ENCODE measurements at regions not wholly inside any gene's neighbourhood (a gene's known extent, or its start where the extent isn't known, plus 50 kb on each side); places are given as distances from the start of the nearest gene placed in this dataset.

DNA sequence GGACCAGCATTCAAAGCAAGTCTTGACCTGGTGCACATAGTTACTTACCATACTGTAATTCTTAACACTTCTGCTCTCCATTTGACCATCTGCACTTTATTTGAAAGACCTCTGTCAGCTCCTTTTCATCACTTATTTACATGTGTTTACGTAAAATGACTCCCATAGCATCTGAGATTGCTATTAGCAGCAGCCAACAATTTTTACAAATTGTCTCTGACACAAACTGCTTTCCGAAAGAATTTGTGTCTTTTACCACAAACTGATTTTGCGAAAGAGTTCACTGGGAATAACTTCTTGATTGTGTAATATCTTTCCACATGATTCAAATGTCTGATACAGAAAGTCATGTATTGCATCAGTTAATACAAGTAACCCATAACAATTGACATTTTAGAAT lies 144.1 kb upstream of the PEX5L start:
- POLR2A ChIA-PET = no interaction called here
- CTCF ChIA-PET = no interaction called here

DNA sequence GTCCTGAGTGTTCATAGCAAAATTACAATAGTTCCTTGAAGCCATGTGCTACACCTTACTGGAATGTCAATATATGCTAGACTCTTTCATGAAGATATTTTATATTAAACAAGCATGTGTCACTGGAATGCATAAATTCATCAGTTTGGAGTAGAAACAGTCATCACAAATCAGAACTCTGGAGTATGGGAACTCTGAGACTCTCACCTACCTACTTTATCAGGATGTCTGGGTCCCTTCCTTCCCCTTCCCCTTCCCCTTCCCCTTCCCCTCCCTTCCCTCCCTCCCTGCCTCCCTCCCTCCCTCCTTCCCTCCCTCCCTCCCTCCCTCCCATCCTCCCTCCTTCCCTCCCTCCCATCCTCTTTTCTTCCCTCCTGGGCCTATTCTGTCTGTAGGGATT lies 144.7 kb upstream of the PEX5L start:
- TF ChIP-seq, protein P1, sequence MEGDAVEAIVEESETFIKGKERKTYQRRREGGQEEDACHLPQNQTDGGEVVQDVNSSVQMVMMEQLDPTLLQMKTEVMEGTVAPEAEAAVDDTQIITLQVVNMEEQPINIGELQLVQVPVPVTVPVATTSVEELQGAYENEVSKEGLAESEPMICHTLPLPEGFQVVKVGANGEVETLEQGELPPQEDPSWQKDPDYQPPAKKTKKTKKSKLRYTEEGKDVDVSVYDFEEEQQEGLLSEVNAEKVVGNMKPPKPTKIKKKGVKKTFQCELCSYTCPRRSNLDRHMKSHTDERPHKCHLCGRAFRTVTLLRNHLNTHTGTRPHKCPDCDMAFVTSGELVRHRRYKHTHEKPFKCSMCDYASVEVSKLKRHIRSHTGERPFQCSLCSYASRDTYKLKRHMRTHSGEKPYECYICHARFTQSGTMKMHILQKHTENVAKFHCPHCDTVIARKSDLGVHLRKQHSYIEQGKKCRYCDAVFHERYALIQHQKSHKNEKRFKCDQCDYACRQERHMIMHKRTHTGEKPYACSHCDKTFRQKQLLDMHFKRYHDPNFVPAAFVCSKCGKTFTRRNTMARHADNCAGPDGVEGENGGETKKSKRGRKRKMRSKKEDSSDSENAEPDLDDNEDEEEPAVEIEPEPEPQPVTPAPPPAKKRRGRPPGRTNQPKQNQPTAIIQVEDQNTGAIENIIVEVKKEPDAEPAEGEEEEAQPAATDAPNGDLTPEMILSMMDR (IDR thresholded peaks at IDR 0.05; ENCODE audit: control extremely low read depth, extremely low read depth, low read depth, missing control alignments) = no peak
- ChIA-PET CTCF (no interaction called here), POLR2A (no interaction called here)
- no peak for DNase-seq (ENCODE audit: extremely low spot score)

More for the DNA sequence above, 144.1 kb upstream of the PEX5L start:
- no peak for DNase-seq (ENCODE audit: extremely low spot score)
- TF ChIP-seq, protein P1 (IDR thresholded peaks at IDR 0.05; ENCODE audit: control extremely low read depth, extremely low read depth, low read depth, missing control alignments) = no peak

DNA sequence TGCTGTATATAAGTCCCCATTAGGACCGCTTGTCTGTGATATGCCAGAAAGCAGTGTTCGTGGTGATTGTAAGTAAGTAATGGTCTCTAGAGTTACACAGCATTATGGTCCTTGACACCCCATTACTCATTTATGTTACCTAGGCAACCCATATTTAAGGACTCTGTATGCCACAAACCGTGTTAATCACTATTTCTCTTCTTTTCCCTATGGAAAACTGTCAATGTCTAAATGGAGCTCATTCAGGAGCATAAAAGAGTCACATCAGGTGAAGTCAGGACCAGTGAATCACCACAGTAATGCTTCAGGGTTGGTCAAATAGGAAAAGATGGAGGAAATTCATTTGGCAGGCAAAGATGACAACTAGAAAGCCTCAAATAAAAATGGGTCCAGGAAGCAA lies 146.6 kb upstream of the PEX5L start:
- DNase-seq (ENCODE audit: extremely low spot score) = no peak
- CTCF ChIA-PET = interaction anchor here (1.0 kb wide), 1 partner anchor 13 kb away, joined by 3 read pairs; no protein-coding TSS in a partner anchor
- TF ChIP-seq, protein P1 (IDR thresholded peaks at IDR 0.05; ENCODE audit: control extremely low read depth, extremely low read depth, low read depth, missing control alignments) = no peak
- POLR2A ChIA-PET = no interaction called here

DNA sequence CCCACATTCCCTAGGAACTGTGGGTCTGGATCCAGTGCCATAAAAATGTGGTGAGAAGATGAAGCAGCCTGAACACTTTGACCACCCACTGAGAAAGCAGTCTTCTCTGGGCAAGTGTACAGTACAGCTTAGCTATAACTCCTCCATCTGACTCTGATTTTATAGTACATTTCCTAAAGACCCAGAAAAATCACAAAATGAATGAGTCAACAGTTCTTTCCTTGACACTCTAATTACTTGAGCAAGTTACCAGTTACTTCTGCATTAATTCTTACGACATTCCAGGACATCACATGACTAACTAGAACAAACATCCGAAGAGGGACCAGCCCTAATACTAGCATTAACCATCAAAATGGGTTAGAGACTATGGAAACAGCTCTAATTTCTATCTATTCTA lies 148.1 kb upstream of the PEX5L start:
- CTCF ChIA-PET = no interaction called here
- TF ChIP-seq, protein P1 (IDR thresholded peaks at IDR 0.05; ENCODE audit: control extremely low read depth, extremely low read depth, low read depth, missing control alignments) = no peak
- POLR2A ChIA-PET = no interaction called here
- DNase-seq (ENCODE audit: extremely low spot score) = no peak

DNA sequence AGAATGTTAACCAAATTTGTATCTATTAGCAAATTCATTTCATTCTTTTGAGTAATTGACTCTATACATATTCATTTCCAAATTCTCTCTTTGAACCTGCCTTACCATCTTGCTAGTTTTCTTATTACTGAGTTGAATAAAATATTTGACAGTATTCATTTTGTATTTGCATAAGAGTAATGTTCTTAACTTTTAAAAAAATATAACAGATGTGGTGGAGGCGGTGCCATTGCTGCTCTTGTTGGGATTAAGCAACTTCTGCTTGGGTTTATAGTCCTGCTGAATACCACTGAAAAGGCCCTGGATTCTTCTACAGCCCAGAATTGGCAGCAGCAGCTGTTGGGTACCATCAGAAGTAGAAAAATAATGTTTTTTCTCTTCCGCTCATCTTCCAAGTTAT lies 148.9 kb upstream of the PEX5L start:
- ChIA-PET POLR2A (no interaction called here), CTCF (interaction anchor here (1.4 kb wide), 1 partner anchor 12 kb away, joined by 4 read pairs; no protein-coding TSS in a partner anchor)
- TF ChIP-seq, protein P1 (IDR thresholded peaks at IDR 0.05; ENCODE audit: control extremely low read depth, extremely low read depth, low read depth, missing control alignments) = no peak
- no peak for DNase-seq (ENCODE audit: extremely low spot score)

DNA sequence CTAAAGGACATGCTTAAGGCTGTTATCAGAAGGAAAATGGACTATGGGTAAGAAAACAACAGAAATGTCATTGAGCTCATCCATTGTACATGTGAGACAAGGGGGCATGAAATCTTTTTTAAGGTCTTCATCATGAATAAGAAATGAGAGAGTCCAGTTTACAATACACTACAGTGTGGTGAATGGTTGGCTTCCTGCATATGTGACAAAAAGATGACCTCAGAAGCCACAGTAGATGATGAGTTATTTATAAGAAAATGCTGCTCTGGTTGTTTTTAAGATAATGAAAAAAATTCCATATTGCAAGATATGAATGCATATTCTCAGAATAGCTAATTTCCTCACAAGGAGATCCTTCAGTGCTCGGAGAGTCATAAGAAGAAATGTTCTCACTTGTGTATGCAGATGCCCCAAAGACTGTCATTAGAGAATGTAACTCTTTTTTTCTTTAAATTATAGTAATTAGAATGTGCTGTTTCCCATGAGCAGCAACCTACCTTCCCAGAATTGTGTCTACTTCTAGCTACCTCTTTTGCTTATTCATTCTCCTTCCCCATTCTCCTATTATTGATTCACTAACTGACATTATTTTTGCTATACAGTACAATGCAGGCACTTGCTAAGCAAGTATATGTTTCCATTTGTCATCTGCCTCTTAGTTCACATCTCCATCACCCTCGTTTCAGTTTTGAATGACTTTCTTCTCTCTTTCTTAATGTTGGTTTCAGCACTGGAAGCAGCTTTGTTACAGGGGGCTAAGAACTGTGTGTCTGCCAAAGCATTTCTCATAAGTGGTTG lies 152.0 kb upstream of the PEX5L start:
- TF ChIP-seq, protein P1 (IDR thresholded peaks at IDR 0.05; ENCODE audit: control extremely low read depth, extremely low read depth, low read depth, missing control alignments) = no peak
- POLR2A ChIA-PET = no interaction called here
- CTCF ChIA-PET = interaction anchor here (0.7 to 2.8 kb wide), 5 partner anchors 10 to 276 kb away, joined by 3 to 11 read pairs (median 4); no protein-coding TSS in a partner anchor
- DNase-seq (ENCODE audit: extremely low spot score) = no peak

All from GM10248 (cell line).